ENCODE measurements at regions not wholly inside any gene's neighbourhood (a gene's known extent, or its start where the extent isn't known, plus 50 kb on each side); places are given as distances from the start of the nearest gene placed in this dataset.

GRCh38 chrX:27878862-27879261 lies 71.1 kb downstream of the MAGEB10 start:
- TF ChIP-seq POLR2AphosphoS5 (IDR thresholded peaks at IDR 0.05; ENCODE audit: low read length) (no peak), NR2C2 (IDR thresholded peaks at IDR 0.05; ENCODE audit: borderline replicate concordance, control insufficient read depth, insufficient read length, low read depth) (no peak), REST (IDR thresholded peaks at IDR 0.05; ENCODE audit: low read depth, low read length) (no peak)

Data from GM12878 (cell line).